ENCODE measurements at regions not wholly inside any gene's neighbourhood (a gene's known extent, or its start where the extent isn't known, plus 50 kb on each side); places are given as distances from the start of the nearest gene placed in this dataset.

GRCh38 chr6:74504941-74505340, 700.9 kb downstream of the COL12A1 start:
- TF ChIP-seq, protein P1, sequence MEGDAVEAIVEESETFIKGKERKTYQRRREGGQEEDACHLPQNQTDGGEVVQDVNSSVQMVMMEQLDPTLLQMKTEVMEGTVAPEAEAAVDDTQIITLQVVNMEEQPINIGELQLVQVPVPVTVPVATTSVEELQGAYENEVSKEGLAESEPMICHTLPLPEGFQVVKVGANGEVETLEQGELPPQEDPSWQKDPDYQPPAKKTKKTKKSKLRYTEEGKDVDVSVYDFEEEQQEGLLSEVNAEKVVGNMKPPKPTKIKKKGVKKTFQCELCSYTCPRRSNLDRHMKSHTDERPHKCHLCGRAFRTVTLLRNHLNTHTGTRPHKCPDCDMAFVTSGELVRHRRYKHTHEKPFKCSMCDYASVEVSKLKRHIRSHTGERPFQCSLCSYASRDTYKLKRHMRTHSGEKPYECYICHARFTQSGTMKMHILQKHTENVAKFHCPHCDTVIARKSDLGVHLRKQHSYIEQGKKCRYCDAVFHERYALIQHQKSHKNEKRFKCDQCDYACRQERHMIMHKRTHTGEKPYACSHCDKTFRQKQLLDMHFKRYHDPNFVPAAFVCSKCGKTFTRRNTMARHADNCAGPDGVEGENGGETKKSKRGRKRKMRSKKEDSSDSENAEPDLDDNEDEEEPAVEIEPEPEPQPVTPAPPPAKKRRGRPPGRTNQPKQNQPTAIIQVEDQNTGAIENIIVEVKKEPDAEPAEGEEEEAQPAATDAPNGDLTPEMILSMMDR (IDR thresholded peaks at IDR 0.05), result no peak
- TF ChIP-seq POLR2AphosphoS5 (IDR thresholded peaks at IDR 0.05), result no peak
